ENCODE measurements at regions not wholly inside any gene's neighbourhood (a gene's known extent, or its start where the extent isn't known, plus 50 kb on each side); places are given as distances from the start of the nearest gene placed in this dataset.

GRCh38 chr14:85247071-85247470 lies 282.9 kb upstream of the FLRT2 start:
- TF ChIP-seq POLR2A (IDR thresholded peaks at IDR 0.05; ENCODE audit: low read length) (no peak), GATA1 (IDR thresholded peaks at IDR 0.05; ENCODE audit: low read depth, low read length) (no peak)

Measured in erythroblast (primary cell).